ENCODE measurements at regions not wholly inside any gene's neighbourhood (a gene's known extent, or its start where the extent isn't known, plus 50 kb on each side); places are given as distances from the start of the nearest gene placed in this dataset.

- Histone ChIP-seq H3K36me3 (ENCODE audit: control insufficient read depth, insufficient read depth, low read length) (no peaks in the 10 kb centered on the region), H3K9me3 (replicated peaks; ENCODE audit: control insufficient read depth, insufficient read depth, low read depth, low read length) (no peaks in the 10 kb centered on the region), H2AFZ (ENCODE audit: low read depth, low read length) (no peak overlapping the region), H4K20me1 (replicated peaks; ENCODE audit: control insufficient read depth, insufficient read depth, low read length) (no peaks in the 10 kb centered on the region), H3K27me3 (ENCODE audit: control insufficient read depth in 2 of 2, insufficient read depth in 2 of 2, low read length in 2 of 2) (no peaks in the 10 kb centered on the region), H3K4me1 (replicated peaks in 1 of 2; ENCODE audit: control insufficient read depth in 2 of 2, insufficient read depth in 2 of 2, low read length in 2 of 2) (no peaks in the 10 kb centered on the region), H3K9ac (ENCODE audit: insufficient read depth in 1 of 2, low read depth in 2 of 2, low read length in 2 of 2) (no peak overlapping the region), H3K4me2 (ENCODE audit: insufficient read depth, low read length) (no peak overlapping the region), H3K79me2 (ENCODE audit: control insufficient read depth, insufficient read depth, low read length) (no peaks in the 10 kb centered on the region), H3K9me1 (ENCODE audit: control insufficient read depth, insufficient read depth, low read length) (no peaks in the 10 kb centered on the region), H3K27ac (ENCODE audit: extremely low read depth, low read depth, low read length) (no peak overlapping the region), H3K4me3 (no peak overlapping the region)
- WGBS (ENCODE audit: insufficient coverage, low coverage, missing lambda C conversion rate) = 5% methylated on average over 4 of the region's 7 CpGs
- in situ Hi-C loops (cut with MboI) = loop anchor here (10.0 kb wide), 1 partner anchor 836 kb away; no protein-coding TSS in a partner anchor
- DNase-seq (ENCODE audit: extremely low read depth in 1 of 4, low spot score in 3 of 4) (no peak), ATAC-seq (no peak), FAIRE-seq (no peak)
- POLR2A ChIA-PET = no interaction called here
- BruUV-seq (replicated peaks) = no TSS peak
- CTCF ChIA-PET (ENCODE audit: low intra/inter-chr PET ratio) = no interaction called here
- intact Hi-C loops (cut with micrococcal nuclease) = loop anchor here (10.0 kb wide), 1 partner anchor 54 kb away; no protein-coding TSS in a partner anchor
- TF ChIP-seq, protein P1, sequence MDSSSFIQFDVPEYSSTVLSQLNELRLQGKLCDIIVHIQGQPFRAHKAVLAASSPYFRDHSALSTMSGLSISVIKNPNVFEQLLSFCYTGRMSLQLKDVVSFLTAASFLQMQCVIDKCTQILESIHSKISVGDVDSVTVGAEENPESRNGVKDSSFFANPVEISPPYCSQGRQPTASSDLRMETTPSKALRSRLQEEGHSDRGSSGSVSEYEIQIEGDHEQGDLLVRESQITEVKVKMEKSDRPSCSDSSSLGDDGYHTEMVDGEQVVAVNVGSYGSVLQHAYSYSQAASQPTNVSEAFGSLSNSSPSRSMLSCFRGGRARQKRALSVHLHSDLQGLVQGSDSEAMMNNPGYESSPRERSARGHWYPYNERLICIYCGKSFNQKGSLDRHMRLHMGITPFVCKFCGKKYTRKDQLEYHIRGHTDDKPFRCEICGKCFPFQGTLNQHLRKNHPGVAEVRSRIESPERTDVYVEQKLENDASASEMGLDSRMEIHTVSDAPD (CRISPR knock-in tag; IDR thresholded peaks at IDR 0.05) = no peak
- TF ChIP-seq POLR2AphosphoS5 (IDR thresholded peaks at IDR 0.05; ENCODE audit: control insufficient read depth, insufficient read depth, low read depth, low read length) (no peak), PURB (CRISPR knock-in tag; IDR thresholded peaks at IDR 0.05; ENCODE audit: low read depth) (no peak), ZNF780A (CRISPR knock-in tag; IDR thresholded peaks at IDR 0.05) (no peak), ZBTB12 (CRISPR knock-in tag; IDR thresholded peaks at IDR 0.05) (no peak), ZNF253 (CRISPR knock-in tag; conservative IDR thresholded peaks at IDR 0.05) (no peak), TRIM24 (IDR thresholded peaks at IDR 0.05) (no peak), ZNF174 (CRISPR knock-in tag; IDR thresholded peaks at IDR 0.05) (no peak), SNAPC5 (CRISPR knock-in tag; IDR thresholded peaks at IDR 0.05) (no peak)
- TF ChIP-seq, protein P2, sequence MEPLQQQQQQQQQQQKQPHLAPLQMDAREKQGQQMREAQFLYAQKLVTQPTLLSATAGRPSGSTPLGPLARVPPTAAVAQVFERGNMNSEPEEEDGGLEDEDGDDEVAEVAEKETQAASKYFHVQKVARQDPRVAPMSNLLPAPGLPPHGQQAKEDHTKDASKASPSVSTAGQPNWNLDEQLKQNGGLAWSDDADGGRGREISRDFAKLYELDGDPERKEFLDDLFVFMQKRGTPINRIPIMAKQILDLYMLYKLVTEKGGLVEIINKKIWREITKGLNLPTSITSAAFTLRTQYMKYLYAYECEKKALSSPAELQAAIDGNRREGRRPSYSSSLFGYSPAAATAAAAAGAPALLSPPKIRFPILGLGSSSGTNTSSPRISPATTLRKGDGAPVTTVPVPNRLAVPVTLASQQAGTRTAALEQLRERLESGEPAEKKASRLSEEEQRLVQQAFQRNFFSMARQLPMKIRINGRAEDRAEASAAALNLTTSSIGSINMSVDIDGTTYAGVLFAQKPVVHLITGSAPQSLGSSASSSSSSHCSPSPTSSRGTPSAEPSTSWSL (CRISPR knock-in tag; IDR thresholded peaks at IDR 0.05; ENCODE audit: borderline replicate concordance) = no peak
- TF ChIP-seq, protein P3, sequence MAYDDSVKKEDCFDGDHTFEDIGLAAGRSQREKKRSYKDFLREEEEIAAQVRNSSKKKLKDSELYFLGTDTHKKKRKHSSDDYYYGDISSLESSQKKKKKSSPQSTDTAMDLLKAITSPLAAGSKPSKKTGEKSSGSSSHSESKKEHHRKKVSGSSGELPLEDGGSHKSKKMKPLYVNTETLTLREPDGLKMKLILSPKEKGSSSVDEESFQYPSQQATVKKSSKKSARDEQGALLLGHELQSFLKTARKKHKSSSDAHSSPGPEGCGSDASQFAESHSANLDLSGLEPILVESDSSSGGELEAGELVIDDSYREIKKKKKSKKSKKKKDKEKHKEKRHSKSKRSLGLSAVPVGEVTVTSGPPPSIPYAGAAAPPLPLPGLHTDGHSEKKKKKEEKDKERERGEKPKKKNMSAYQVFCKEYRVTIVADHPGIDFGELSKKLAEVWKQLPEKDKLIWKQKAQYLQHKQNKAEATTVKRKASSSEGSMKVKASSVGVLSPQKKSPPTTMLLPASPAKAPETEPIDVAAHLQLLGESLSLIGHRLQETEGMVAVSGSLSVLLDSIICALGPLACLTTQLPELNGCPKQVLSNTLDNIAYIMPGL (CRISPR knock-in tag; IDR thresholded peaks at IDR 0.05) = no peak
- TF ChIP-seq, protein P4, sequence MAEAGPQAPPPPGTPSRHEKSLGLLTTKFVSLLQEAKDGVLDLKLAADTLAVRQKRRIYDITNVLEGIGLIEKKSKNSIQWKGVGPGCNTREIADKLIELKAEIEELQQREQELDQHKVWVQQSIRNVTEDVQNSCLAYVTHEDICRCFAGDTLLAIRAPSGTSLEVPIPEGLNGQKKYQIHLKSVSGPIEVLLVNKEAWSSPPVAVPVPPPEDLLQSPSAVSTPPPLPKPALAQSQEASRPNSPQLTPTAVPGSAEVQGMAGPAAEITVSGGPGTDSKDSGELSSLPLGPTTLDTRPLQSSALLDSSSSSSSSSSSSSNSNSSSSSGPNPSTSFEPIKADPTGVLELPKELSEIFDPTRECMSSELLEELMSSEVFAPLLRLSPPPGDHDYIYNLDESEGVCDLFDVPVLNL (CRISPR knock-in tag; IDR thresholded peaks at IDR 0.05; ENCODE audit: low read depth) = no peak
- TF ChIP-seq, protein P5, sequence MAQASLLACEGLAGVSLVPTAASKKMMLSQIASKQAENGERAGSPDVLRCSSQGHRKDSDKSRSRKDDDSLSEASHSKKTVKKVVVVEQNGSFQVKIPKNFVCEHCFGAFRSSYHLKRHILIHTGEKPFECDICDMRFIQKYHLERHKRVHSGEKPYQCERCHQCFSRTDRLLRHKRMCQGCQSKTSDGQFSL (CRISPR knock-in tag; IDR thresholded peaks at IDR 0.05) = no peak
- TF ChIP-seq, protein P5 (tag; IDR thresholded peaks at IDR 0.05) = no peak
Measured at GRCh38 chr9:86488794-86489193, 134.6 kb upstream of the TUT7 start.

Measured in K562 (cell line).